AG08395 (cell line): ENCODE measurements at regions not wholly inside any gene's neighbourhood (a gene's known extent, or its start where the extent isn't known, plus 50 kb on each side); places are given as distances from the start of the nearest gene placed in this dataset.
A peak's percentile ranks its signal among the peaks of the same experiment; 100 is the strongest.
"Not testable (repeated sequence)": the region's sequence is repeated elsewhere in the genome, so short reads cannot be mapped to it uniquely, and the experiment has no call there.

Source experiments
- DNase-seq: peaks from one replicate; pipeline ENCODE4 v3.0.0; 2012; ENCODE audit warnings: mixed read lengths, low spot score

GRCh38 chr3:101138817-101139216 lies 145.6 kb upstream of the ABI3BP start:
- no peak for DNase-seq

GRCh38 chr3:101134331-101134730 lies 141.1 kb upstream of the ABI3BP start:
- DNase-seq, result no peak

- DNase-seq, result peak; percentile 8
These were observed 140.4 kb upstream of the ABI3BP start for GRCh38 chr3:101133652-101134051.

DNA sequence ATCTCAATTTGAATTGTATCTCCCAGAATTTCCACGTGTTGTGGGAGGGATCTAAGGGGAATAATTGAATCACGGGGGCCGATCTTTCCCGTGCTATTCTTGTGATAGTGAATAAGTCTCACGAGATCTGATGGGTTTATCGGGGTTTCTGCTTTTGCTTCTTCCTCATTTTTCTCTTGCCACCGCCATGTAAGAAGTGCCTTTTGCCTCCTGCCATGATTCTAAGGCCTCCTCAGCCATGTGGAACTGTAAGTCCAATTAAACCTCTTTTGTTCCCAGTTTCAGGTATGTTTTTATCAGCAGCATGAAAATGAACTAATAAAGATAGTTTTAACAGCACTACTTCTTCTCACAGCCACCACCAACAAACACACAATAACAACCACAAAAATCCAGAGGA lies 140.0 kb upstream of the ABI3BP start:
- DNase-seq, result not testable (repeated sequence)

DNA sequence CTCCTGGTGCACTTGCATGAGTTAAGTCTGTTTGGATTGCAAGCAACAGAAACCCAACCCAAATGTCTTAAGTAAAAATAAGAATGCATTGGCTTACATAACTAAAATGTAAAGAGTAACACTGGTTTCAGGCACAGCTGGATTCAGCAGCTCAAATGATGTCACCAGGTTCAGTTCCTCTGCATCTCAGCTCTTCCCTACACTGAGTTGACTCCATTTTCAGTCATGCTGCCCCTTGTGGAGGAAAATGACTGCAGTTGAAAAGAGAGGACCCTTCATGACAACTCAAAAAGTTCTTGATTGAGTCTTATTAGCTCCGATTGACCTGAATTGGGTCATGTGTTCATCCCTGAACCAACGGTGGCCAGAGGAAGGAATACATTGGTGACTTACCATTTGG lies 138.5 kb upstream of the ABI3BP start:
- DNase-seq, result no peak

GRCh38 chr3:101128786-101129185 lies 135.6 kb upstream of the ABI3BP start:
- no peak for DNase-seq

DNA sequence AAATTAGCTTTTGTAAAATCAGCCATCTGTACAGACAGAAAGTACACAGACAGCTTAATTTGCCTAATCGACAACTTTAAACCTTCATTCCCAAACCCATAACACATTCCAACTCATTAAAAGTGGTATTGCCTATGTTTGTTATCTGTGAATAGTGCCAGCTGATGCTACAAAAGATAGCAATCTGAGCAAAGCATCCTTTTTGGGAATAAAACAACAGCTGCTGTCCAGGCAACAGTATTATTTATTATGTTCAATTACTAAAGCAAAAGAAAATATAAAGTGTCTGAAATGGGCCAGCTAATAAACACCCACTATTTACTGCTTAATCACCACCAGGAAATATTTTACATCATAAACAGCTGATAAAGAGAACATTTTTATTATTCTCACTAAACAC lies 134.8 kb upstream of the ABI3BP start:
- DNase-seq, result no peak

DNA sequence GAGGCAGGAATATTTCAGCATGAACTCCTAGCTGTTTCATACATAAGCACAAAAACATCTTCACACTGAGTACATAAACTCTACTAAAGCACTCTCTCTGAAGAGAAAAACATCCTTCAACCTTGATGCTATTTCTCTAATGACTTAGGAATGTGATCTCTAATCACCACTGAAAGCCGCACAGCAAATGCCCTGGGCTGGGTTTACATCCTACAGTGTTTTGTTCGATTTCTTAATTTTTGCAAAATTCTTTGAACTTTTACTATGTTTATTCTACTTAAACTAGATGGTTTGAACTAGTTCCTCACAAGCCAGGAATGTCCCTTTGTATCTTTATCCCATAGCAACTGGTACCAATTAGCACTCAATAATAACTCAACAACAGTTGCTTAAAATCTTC lies 130.9 kb upstream of the ABI3BP start:
- DNase-seq, result no peak

DNA sequence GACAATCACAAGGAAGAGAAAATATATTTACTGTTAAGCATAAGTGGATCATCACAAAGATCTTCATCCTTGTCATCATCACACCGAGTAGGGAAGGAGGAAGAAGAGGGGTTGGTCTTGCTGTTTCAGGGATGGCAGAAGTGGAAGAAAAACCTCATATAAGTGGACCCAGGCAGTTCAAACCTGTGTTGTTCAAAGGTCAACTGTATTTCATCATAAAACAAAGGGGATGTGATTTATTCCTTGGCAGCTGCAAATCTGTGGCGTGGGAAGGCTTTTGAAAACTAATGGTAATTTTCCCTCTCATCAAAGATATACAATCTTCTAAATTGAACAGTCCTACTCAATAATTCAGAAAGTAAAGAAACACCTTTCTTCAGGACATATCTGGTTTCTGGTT lies 129.9 kb upstream of the ABI3BP start:
- no peak for DNase-seq

DNA sequence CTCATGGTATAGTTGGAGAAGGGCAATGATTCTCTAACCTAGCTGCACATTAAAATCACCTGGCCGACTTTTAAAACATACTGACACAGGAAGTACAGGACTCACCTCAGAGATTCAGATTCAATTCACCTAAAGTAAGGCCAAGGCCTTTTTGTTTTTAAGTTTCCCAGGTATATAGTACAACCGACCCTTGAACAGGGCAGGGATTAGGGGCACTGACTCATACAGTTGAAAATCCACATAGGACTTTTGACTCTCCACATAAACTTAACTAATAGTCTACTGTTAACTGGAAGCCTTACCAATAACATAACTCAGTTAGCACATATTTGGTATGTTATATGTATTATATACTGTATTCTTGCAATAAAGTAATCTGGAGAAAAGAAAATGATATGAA lies 129.5 kb upstream of the ABI3BP start:
- DNase-seq, result no peak

- DNase-seq, result no peak
These were observed 126.8 kb upstream of the ABI3BP start for GRCh38 chr3:101120039-101120438.

DNA sequence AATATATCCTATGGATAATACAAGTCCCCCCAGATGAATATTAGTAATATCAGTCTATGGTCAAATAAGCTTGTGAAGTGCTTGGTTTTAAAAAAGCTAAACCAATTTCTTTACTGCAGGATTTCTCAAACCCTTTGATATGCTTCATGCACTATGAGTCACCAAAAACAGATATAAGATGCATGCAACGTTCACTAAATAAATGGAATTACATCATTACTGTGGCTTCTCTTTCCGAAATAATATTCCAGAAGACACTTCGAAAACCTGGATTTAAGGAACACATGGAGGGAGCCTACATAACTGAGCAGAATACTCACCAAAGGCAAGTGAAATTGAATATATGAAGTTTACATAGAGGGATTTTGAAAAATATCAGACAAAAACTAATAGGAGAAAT lies 126.3 kb upstream of the ABI3BP start:
- peak; percentile 37 for DNase-seq

DNA sequence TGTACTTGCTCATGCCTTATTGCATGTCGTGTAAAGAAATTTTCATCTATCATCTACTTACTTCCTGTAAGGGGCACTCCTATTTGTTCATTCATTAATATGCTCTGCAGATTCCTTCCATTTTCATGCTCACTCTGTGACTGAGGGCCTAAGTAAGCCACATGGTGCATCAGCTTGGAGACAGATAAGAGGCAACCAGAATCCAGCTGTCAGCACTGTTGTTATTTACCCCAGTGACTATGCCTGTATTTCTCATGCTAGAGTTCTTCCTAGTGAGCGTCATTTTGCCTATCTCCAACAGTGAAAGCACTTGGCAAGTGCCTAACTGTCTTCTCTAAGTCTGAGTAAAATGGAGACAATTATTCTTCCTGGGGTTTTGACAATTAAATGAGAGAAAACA lies 124.8 kb upstream of the ABI3BP start:
- DNase-seq, result peak; percentile 54

GRCh38 chr3:101117465-101117864 lies 124.2 kb upstream of the ABI3BP start:
- DNase-seq, result no peak

- not testable (repeated sequence) for DNase-seq
These were observed 117.1 kb upstream of the ABI3BP start for GRCh38 chr3:101110295-101110694.

DNA sequence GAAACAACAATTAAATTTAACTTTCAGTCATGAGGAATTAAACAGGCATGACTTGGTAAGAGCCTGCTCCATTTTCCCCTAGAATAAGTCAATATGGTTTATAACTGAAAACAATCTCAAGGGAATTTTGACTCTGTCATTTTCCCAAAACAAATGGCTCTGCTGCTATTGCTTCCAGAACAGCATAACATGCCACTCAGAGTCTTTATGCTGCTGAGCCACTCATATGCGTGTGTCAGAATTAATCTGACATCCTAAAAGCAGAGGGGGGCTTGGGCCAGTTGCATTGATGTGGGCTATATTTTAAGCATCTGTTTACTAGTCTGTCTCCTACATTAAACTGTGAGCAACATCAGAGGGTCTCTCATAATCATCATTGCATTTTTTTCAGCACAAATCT lies 111.1 kb upstream of the ABI3BP start:
- DNase-seq, result no peak

- no peak for DNase-seq
These were observed 109.6 kb upstream of the ABI3BP start for GRCh38 chr3:101102678-101103296.

- DNase-seq, result no peak
These were observed 107.3 kb upstream of the ABI3BP start for GRCh38 chr3:101100361-101101009.

- DNase-seq, result no peak
These were observed 106.6 kb upstream of the ABI3BP start for GRCh38 chr3:101099791-101100190.

DNA sequence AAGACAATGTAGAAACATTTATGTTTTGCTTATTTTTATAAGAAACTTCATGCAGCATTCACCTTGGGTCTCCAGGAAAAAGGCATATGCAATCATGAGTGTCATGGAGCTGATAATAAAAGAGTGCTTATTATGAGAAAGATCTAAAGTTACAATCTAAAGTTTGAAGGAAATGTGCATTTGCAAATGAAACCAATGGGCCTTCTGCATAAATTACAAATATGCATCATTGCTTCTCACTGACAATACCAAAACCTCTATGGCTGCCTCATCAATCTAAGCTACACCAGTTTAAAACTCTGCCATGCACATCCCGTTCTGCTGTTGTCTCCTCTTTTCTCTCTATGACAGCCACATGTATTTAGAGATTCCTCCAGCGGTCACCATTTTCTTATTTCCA lies 103.2 kb upstream of the ABI3BP start:
- no peak for DNase-seq

DNA sequence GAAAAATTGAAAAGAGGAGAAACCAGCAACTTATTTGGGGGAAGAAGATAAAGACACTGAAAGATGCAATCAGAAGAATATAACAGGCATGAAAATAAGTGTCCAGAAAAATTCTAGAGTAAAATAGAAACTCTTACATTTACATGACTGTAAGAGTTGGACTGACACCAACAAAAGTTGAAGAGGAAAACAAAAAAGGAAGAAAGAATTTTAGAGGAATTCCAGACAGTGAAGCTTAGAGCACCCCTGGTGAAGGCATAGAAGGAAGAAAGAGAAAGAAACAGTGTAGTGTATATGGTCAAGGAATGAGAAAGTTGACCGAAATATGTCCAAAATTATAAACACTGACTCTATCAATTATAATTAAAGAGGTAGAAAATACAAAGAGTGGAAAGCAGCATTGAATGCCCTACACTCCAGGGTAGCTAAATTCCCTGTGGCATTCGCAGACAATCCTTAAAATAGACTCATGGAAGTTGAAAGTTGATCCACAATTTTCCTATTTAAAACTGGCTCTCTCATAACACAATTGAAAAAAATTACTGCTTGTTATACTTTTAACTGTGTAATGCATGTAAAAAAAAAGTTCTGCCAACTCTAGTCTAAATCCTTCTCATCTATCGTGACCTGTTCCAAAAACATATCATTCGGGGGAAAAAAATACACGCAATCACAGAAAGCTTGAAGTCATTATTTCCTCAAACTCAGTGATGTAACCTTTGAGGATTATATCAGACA lies 102.6 kb upstream of the ABI3BP start:
- no peak for DNase-seq

- DNase-seq, result no peak
These were observed 98.3 kb upstream of the ABI3BP start for GRCh38 chr3:101091489-101091888.

DNA sequence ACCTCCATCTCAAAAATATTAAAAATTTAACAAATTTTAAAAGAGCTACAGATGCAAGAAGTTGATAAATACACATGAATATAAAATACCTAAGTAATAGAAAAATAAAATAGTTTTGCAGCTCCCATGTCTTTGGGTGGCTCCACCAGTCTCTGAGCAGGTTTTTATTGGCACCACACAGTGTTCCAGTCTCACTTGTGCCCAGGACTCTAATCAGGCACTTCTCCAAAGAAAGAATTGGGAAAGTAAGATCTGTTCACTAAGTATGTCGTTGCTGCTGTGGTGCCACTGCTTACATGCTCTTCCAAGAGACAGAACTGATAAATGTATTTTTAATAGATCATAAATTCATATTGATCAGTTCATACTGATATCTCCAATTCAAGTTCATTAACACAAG lies 92.5 kb upstream of the ABI3BP start:
- DNase-seq, result no peak

DNA sequence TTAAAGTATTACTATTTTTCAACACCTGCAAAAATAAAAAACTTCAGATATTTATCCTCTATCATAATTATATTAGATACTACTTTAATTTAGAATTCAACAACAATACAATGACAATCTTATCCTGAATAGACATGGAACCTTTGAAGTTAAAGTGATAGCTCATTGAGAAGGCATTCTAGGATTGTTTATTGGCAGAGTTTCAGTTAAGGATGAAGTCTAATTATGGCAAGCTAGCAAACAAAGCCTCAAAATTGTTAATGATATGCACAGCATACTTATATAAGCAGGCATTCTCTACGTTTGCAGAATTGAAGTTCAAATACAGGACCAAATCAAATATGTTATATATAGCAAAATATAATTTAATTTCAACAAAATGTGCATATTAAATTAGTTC lies 91.2 kb upstream of the ABI3BP start:
- DNase-seq, result peak; percentile 15
